Caco-2 (cell line): ENCODE measurements at regions not wholly inside any gene's neighbourhood (a gene's known extent, or its start where the extent isn't known, plus 50 kb on each side); places are given as distances from the start of the nearest gene placed in this dataset.

Experiments
- BruUV-seq: library from RNA; stranded (reverse); fragments of 400-500 nt; replicated peaks from 2 replicates; lab custom pipeline; 2021; lab: Mats Ljungman, UMichigan
- CTCF ChIA-PET: fragments of 300-600 bp; sonication (Branson Sonifier 250); formaldehyde crosslinking; loops from one replicate; lab custom pipeline; 2022; ENCODE audit warnings: antibody characterized with exemption; lab: Charles Lee
- POLR2A ChIA-PET: fragments of 300-600 bp; sonication (Branson Sonifier 250); formaldehyde crosslinking; loops from one replicate; lab custom pipeline; 2022; ENCODE audit warnings: antibody characterized with exemption; lab: Charles Lee
- DNase-seq, 2 experiments: peaks; one replicate each; pipeline versions ENCODE4 v3.0.0 to v3.0.0-alpha.2; 2020 to 2022
- H3K27me3 ChIP-seq: replicated peaks from 2 replicates; pipeline ENCODE4 v1.6.0; 2011; ENCODE audit warnings: low read length; ENCODE audit not compliant: control insufficient read depth, insufficient read depth
- H3K36me3 ChIP-seq: 2 replicates; pipeline ENCODE4 v1.5.1; 2011; ENCODE audit warnings: low read length; ENCODE audit not compliant: control insufficient read depth, insufficient read depth
- H3K4me1 ChIP-seq: fragments of 250-450 bp; sonication (Bioruptor Pico); 2 replicates; pipeline ENCODE4 v1.5.1; 2020; ENCODE audit warnings: mild to moderate bottlenecking
- H3K4me3 ChIP-seq: 2 replicates; pipeline ENCODE4 v1.5.1; 2011; ENCODE audit warnings: low read depth, mild to moderate bottlenecking, control low read depth, low read length
- H3K9me3 ChIP-seq: fragments of 250-450 bp; sonication (Bioruptor Pico); 2 replicates; pipeline ENCODE4 v1.5.1; 2020; ENCODE audit warnings: mild to moderate bottlenecking, moderate library complexity
- H3K27ac Mint-ChIP-seq: one replicate; pipeline ENCODE4 v1.8.0; 2022; ENCODE audit warnings: mixed read lengths; ENCODE audit not compliant: unreplicated experiment
- H3K27me3 Mint-ChIP-seq: one replicate; pipeline ENCODE4 v1.8.0; 2022; ENCODE audit warnings: mixed read lengths; ENCODE audit not compliant: insufficient read depth, unreplicated experiment
- H3K36me3 Mint-ChIP-seq: one replicate; pipeline ENCODE4 v1.8.0; 2022; ENCODE audit warnings: mild to moderate bottlenecking, mixed read lengths; ENCODE audit not compliant: insufficient read depth, unreplicated experiment
- H3K4me1 Mint-ChIP-seq: one replicate; pipeline ENCODE4 v1.8.0; 2022; ENCODE audit warnings: low read depth, mixed read lengths; ENCODE audit not compliant: unreplicated experiment
- H3K4me3 Mint-ChIP-seq: one replicate; pipeline ENCODE4 v1.8.0; 2022; ENCODE audit warnings: mild to moderate bottlenecking, moderate library complexity, mixed read lengths; ENCODE audit not compliant: unreplicated experiment
- H3K9me3 Mint-ChIP-seq: one replicate; pipeline ENCODE4 v1.8.0; 2022; ENCODE audit warnings: mixed read lengths; ENCODE audit not compliant: unreplicated experiment
- CTCF ChIP-seq, 2 experiments: fragments of 200-600 bp in 1 of 2; IDR thresholded peaks; 1 replicate in 1 of 2; 2 replicates in 1 of 2; pipeline versions ENCODE4 v1.5.1 to v1.8.0; 2011 to 2022; ENCODE audit warnings: antibody characterized with exemption in 1 of 2, control low read depth in 1 of 2, inconsistent platforms in 1 of 2, low read depth in 1 of 2, low read length in 1 of 2, mild to moderate bottlenecking in 1 of 2, moderate library complexity in 1 of 2; ENCODE audit not compliant: insufficient read depth in 1 of 2, severe bottlenecking in 1 of 2, unreplicated experiment in 1 of 2
- intact Hi-C: fragments of 100-400 bp; cut with micrococcal nuclease; formaldehyde crosslinking; loops from one replicate; pipeline ENCODE4 v1.10.0; 2022; ENCODE audit not compliant: unreplicated experiment

GRCh38 chr6:9484686-9485085 is 930.2 kb downstream of the TFAP2A start:
- no TSS peak for BruUV-seq
- CTCF ChIA-PET: no interaction called here
- intact Hi-C loops: no loop called here

GRCh38 chr6:9484091-9484490 is 930.8 kb downstream of the TFAP2A start:
- Mint-ChIP-seq H3K36me3 (no peaks in the 10 kb centered on the region), H3K27me3 (no peaks in the 10 kb centered on the region), H3K4me1 (peaks cover 7% of the 10 kb centered on the region), H3K9me3 (no peaks in the 10 kb centered on the region), H3K27ac (no peak overlapping the region), H3K4me3 (no peak overlapping the region)
- no peak overlapping the region for H3K4me3 ChIP-seq
- intact Hi-C loops: no loop called here
- TF ChIP-seq CTCF (IDR thresholded peaks at IDR 0.05; ENCODE audit: insufficient read depth in 1 of 2, low read depth in 1 of 2, low read length in 1 of 2, severe bottlenecking in 1 of 2, unreplicated experiment in 1 of 2): no peak
- H3K4me1 ChIP-seq: no peaks in the 10 kb centered on the region
- CTCF ChIA-PET: no interaction called here
- DNase-seq: no peak
- H3K9me3 ChIP-seq: no peaks in the 10 kb centered on the region
- BruUV-seq: no TSS peak
- H3K36me3 ChIP-seq: no peaks in the 10 kb centered on the region
- POLR2A ChIA-PET: no interaction called here
- no peaks in the 10 kb centered on the region for H3K27me3 ChIP-seq

More at GRCh38 chr6:9484686-9485085, 930.2 kb downstream of the TFAP2A start:
- Mint-ChIP-seq H3K36me3 (no peaks in the 10 kb centered on the region), H3K4me3 (no peak overlapping the region), H3K27me3 (no peaks in the 10 kb centered on the region), H3K4me1 (peaks cover 7% of the 10 kb centered on the region), H3K27ac (no peak overlapping the region), H3K9me3 (no peaks in the 10 kb centered on the region)
- DNase-seq: no peak
- TF ChIP-seq CTCF (IDR thresholded peaks at IDR 0.05; ENCODE audit: insufficient read depth in 1 of 2, low read depth in 1 of 2, low read length in 1 of 2, severe bottlenecking in 1 of 2, unreplicated experiment in 1 of 2): no peak
- POLR2A ChIA-PET: no interaction called here
- Histone ChIP-seq H3K4me1 (no peaks in the 10 kb centered on the region), H3K9me3 (no peaks in the 10 kb centered on the region), H3K4me3 (no peak overlapping the region), H3K36me3 (no peaks in the 10 kb centered on the region), H3K27me3 (no peaks in the 10 kb centered on the region)

GRCh38 chr6:9482030-9482738 is 932.7 kb downstream of the TFAP2A start:
- Histone ChIP-seq H3K4me3 (no peak overlapping the region), H3K9me3 (no peaks in the 10 kb centered on the region), H3K27me3 (no peaks in the 10 kb centered on the region), H3K36me3 (no peaks in the 10 kb centered on the region), H3K4me1 (no peaks in the 10 kb centered on the region)
- no peaks in the 10 kb centered on the region for H3K36me3 Mint-ChIP-seq
- no peak overlapping the region for H3K27ac Mint-ChIP-seq
- no peaks in the 10 kb centered on the region for H3K27me3 Mint-ChIP-seq
- CTCF ChIA-PET: no interaction called here
- H3K4me3 Mint-ChIP-seq: no peak overlapping the region
- H3K9me3 Mint-ChIP-seq: no peaks in the 10 kb centered on the region
- no peak for TF ChIP-seq CTCF (IDR thresholded peaks at IDR 0.05; ENCODE audit: insufficient read depth in 1 of 2, low read depth in 1 of 2, low read length in 1 of 2, severe bottlenecking in 1 of 2, unreplicated experiment in 1 of 2)
- peaks cover 7% of the 10 kb centered on the region for H3K4me1 Mint-ChIP-seq
- intact Hi-C loops: no loop called here
- no TSS peak for BruUV-seq
- no peak for DNase-seq
- POLR2A ChIA-PET: no interaction called here
